Esophagus squamous epithelium (tissue), 4 donors: ENCODE measurements at regions not wholly inside any gene's neighbourhood (a gene's known extent, or its start where the extent isn't known, plus 50 kb on each side); places are given as distances from the start of the nearest gene placed in this dataset.

Source experiments
- CTCF ChIP-seq, 6 experiments: fragments of 450-650 bp in 4 of 6; fragments of 200-600 bp in 2 of 6; sonication (generic) in 2 of 6; IDR thresholded peaks; one replicate each; pipeline ENCODE4 v1.5.1; 2016 to 2019; ENCODE audit warnings: antibody characterized with exemption in 6 of 6, mild to moderate bottlenecking in 4 of 6, moderate library complexity in 4 of 6
- POLR2A ChIP-seq, 4 donors: fragments of 450-650 bp; IDR thresholded peaks; one replicate each; pipeline ENCODE4 v1.6.1; 2017; ENCODE audit warnings: antibody characterized with exemption in 4 of 4, mild to moderate bottlenecking in 4 of 4, moderate library complexity in 3 of 4

- TF ChIP-seq POLR2A (IDR thresholded peaks at IDR 0.05) (no peak), CTCF (IDR thresholded peaks at IDR 0.05) (no peak)
Measured at GRCh38 chr6:25004357-25004756, 68.6 kb upstream of the RIPOR2 start.
